GM12892 (cell line): ENCODE measurements at regions not wholly inside any gene's neighbourhood (a gene's known extent, or its start where the extent isn't known, plus 50 kb on each side); places are given as distances from the start of the nearest gene placed in this dataset.

ENCODE experiments used
- POLR2A ChIP-seq: IDR thresholded peaks from 2 replicates; pipeline ENCODE4 v1.6.1; 2011; ENCODE audit warnings: low read depth, low read length, control low read depth
- POLR2AphosphoS5 ChIP-seq: IDR thresholded peaks from 2 replicates; pipeline ENCODE4 v1.6.1; 2011; ENCODE audit warnings: low read depth, low read length, control low read depth
- TAF1 ChIP-seq: IDR thresholded peaks from 2 replicates; pipeline ENCODE4 v1.6.1; 2011; ENCODE audit warnings: low read depth, mild to moderate bottlenecking, control low read depth, low read length, borderline replicate concordance

DNA sequence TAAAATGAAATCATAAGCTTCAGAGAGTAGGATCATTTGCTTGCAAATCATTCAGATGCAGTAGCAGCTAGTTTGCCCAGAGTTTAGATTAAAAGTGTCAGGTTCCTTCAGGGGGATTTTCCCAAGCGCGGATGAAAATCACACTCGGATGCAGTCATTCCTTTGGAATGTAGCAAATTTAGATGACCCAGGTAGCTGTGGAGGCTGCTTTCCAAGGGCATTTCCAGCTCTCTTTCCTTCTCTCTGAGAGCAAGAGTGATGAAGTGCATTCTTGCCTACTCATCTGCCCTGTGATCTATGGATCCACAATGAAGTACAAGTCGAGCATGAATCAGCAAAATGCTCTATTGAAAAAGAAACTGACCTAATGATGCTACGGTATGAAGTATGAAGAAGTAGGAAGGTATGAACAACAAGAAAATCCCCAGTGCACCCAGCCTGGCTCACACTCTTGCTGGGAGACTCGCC, 200.2 kb downstream of the PLK2 start:
- TF ChIP-seq POLR2AphosphoS5 = no peak
- TF ChIP-seq POLR2A = no peak
- no peak for TF ChIP-seq TAF1
